ENCODE measurements at regions not wholly inside any gene's neighbourhood (a gene's known extent, or its start where the extent isn't known, plus 50 kb on each side); places are given as distances from the start of the nearest gene placed in this dataset.

DNA sequence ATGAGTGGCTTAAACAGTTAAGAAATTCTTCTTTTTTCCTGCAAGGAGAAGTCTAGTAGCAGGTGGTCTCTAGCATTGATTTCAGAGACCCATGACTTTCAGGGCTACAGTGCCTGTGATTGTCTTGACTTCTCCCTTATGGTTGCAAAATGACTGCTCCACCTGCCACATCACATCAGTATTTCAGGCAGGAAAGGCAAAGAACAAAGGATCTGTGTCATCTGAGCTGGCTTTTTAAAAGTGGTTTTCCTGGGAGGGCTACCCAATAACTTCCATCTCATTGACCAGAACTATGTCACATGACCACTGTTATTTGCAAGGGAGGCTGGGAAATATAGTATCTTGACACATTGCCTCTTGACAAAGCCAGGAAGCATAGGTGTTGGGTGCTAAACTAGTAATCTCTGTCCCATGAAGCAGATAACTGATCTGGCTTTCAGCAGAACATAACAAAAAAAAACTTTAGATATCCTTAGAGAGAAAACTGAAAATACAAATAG, 226.2 kb downstream of the DHX35 start:
- no peak overlapping the region for H3K4me3 Mint-ChIP-seq

DNA sequence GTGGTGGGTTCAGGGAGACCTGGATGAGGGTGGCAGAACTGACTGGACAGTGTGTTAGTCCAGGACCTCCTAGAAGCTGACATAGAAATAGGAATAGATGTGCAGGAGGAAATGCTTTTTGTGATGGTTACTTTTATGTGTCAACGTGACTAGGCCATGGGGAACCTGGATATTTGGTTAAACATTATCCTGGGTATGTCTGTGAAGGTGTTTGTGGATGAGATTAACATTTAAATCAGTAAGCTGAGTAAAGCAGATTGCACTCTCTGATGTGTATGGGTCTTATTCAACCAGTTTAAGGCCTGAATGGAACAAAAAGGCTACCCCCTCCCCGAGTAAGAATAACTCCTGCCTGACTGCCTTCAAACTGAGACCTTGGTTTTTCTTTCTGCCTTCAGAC, 219.3 kb downstream of the DHX35 start:
- H3K27ac Mint-ChIP-seq, result no peak overlapping the region

More for the DNA sequence above, 226.2 kb downstream of the DHX35 start:
- Mint-ChIP-seq H3K27me3 (peaks cover 4% of the 10 kb centered on the region), H3K36me3 (ENCODE audit: low read depth) (no peaks in the 10 kb centered on the region), H3K27ac (no peak overlapping the region), H3K4me1 (ENCODE audit: low read depth) (no peaks in the 10 kb centered on the region), H3K9me3 (peaks cover 7% of the 10 kb centered on the region)
- DNase-seq, result no peak

GRCh38 chr20:39176457-39176856, 214.3 kb downstream of the DHX35 start:
- Mint-ChIP-seq H3K27ac (no peak overlapping the region), H3K36me3 (ENCODE audit: low read depth) (no peaks in the 10 kb centered on the region), H3K4me1 (ENCODE audit: low read depth) (no peaks in the 10 kb centered on the region), H3K9me3 (no peaks in the 10 kb centered on the region), H3K27me3 (peaks cover 15% of the 10 kb centered on the region), H3K4me3 (no peak overlapping the region)
- no peak for DNase-seq

More for the DNA sequence above, 219.3 kb downstream of the DHX35 start:
- H3K9me3 Mint-ChIP-seq, result peaks cover 7% of the 10 kb centered on the region
- no peak for DNase-seq
- peaks cover 2% of the 10 kb centered on the region for H3K27me3 Mint-ChIP-seq
- H3K4me3 Mint-ChIP-seq, result no peak overlapping the region
- no peaks in the 10 kb centered on the region for H3K4me1 Mint-ChIP-seq (ENCODE audit: low read depth)
- H3K36me3 Mint-ChIP-seq (ENCODE audit: low read depth), result no peaks in the 10 kb centered on the region

GRCh38 chr20:39170896-39171463, 208.8 kb downstream of the DHX35 start:
- Mint-ChIP-seq H3K4me3 (no peak overlapping the region), H3K4me1 (ENCODE audit: low read depth) (no peaks in the 10 kb centered on the region), H3K27me3 (peaks cover 36% of the 10 kb centered on the region), H3K36me3 (ENCODE audit: low read depth) (no peaks in the 10 kb centered on the region), H3K9me3 (no peaks in the 10 kb centered on the region), H3K27ac (no peak overlapping the region)
- no peak for DNase-seq

DNA sequence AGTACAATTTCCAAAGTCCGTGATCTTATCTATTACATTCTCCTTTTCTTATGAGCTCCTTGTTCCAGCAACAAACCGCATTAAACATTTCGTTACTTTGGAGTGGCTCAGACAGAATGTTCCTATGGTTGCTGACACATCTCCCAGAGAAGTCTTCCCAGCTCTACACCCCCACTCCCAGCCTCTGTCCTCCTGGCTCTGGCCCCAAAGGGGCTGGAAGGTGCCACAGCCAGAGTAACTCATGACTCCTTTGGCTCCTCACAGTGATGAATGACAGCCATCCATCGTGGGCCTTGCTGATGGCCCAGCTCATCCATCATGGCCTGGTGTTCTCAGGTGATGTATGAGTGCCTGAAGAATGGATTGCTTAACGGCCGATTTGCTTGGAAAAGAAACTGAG, 203.0 kb downstream of the DHX35 start:
- no peak overlapping the region for H3K27ac Mint-ChIP-seq
- H3K4me3 Mint-ChIP-seq, result no peak overlapping the region
- H3K27me3 Mint-ChIP-seq, result peaks cover 14% of the 10 kb centered on the region
- DNase-seq, result no peak
- H3K36me3 Mint-ChIP-seq (ENCODE audit: low read depth), result no peaks in the 10 kb centered on the region
- H3K9me3 Mint-ChIP-seq, result no peaks in the 10 kb centered on the region
- no peaks in the 10 kb centered on the region for H3K4me1 Mint-ChIP-seq (ENCODE audit: low read depth)

- Mint-ChIP-seq H3K9me3 (no peaks in the 10 kb centered on the region), H3K4me3 (no peak overlapping the region), H3K36me3 (ENCODE audit: low read depth) (no peaks in the 10 kb centered on the region), H3K27ac (no peak overlapping the region), H3K27me3 (peaks cover 14% of the 10 kb centered on the region), H3K4me1 (ENCODE audit: low read depth) (no peaks in the 10 kb centered on the region)
- no peak for DNase-seq
Measured at GRCh38 chr20:39164642-39165041, 202.5 kb downstream of the DHX35 start.

DNA sequence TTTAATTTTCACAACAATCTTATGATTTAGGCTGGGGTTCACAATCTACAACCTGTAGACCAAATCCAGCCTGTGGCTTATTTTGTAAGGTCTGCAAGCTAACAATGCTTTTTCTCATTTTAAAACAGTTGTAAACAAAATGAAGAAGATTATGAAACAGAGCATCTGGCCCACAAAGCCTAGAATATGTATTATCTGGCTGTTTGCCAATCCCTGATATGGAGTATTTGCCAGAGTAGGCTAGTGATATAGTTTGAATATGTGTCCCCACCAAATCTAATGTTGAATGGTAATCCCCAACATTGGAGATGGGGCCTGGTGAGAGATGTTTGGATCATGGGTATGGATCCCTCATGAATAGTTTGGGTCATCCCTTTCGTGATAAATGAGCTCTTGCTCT, 201.8 kb downstream of the DHX35 start:
- Mint-ChIP-seq H3K4me1 (ENCODE audit: low read depth) (no peaks in the 10 kb centered on the region), H3K27me3 (peaks cover 10% of the 10 kb centered on the region), H3K27ac (no peak overlapping the region), H3K9me3 (no peaks in the 10 kb centered on the region), H3K36me3 (ENCODE audit: low read depth) (no peaks in the 10 kb centered on the region), H3K4me3 (no peak overlapping the region)
- no peak for DNase-seq

GRCh38 chr20:39161900-39162299, 199.8 kb downstream of the DHX35 start:
- Mint-ChIP-seq H3K4me1 (ENCODE audit: low read depth) (no peaks in the 10 kb centered on the region), H3K27me3 (peaks cover 13% of the 10 kb centered on the region), H3K36me3 (ENCODE audit: low read depth) (no peaks in the 10 kb centered on the region), H3K4me3 (no peak overlapping the region), H3K9me3 (no peaks in the 10 kb centered on the region), H3K27ac (no peak overlapping the region)
- no peak for DNase-seq

DNA sequence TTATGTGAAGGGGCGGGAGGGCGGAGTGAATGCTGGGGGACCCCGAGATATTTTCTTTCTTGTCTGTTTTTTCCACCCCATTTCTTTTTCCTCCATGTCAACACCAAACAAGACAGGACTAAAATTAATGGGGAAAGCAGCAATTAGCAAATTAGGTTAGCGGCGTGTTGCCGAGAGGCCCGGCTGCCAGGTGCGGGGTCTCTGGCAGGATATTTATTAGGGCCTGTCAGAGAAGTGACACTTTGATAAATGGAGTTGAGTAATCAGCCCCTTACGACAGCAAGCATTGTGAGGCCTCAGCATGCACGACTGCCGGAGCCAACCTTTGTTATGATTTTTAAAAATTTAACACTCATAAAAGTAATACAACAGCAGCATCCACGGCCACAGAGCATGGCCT, 193.8 kb downstream of the DHX35 start:
- Mint-ChIP-seq H3K4me1 (ENCODE audit: low read depth) (no peaks in the 10 kb centered on the region), H3K27me3 (peaks cover 31% of the 10 kb centered on the region), H3K4me3 (no peak overlapping the region), H3K36me3 (ENCODE audit: low read depth) (no peaks in the 10 kb centered on the region), H3K27ac (no peak overlapping the region), H3K9me3 (no peaks in the 10 kb centered on the region)
- DNase-seq, result no peak

GRCh38 chr20:39152742-39153141, 190.6 kb downstream of the DHX35 start:
- H3K27ac Mint-ChIP-seq, result no peak overlapping the region
- H3K4me1 Mint-ChIP-seq (ENCODE audit: low read depth), result no peaks in the 10 kb centered on the region
- no peaks in the 10 kb centered on the region for H3K36me3 Mint-ChIP-seq (ENCODE audit: low read depth)
- peaks cover 33% of the 10 kb centered on the region for H3K27me3 Mint-ChIP-seq
- H3K4me3 Mint-ChIP-seq, result no peak overlapping the region
- no peak for DNase-seq
- H3K9me3 Mint-ChIP-seq, result no peaks in the 10 kb centered on the region

- H3K36me3 Mint-ChIP-seq (ENCODE audit: low read depth), result no peaks in the 10 kb centered on the region
- no peaks in the 10 kb centered on the region for H3K4me1 Mint-ChIP-seq (ENCODE audit: low read depth)
- no peaks in the 10 kb centered on the region for H3K9me3 Mint-ChIP-seq
- H3K27me3 Mint-ChIP-seq, result peaks cover 29% of the 10 kb centered on the region
- H3K27ac Mint-ChIP-seq, result no peak overlapping the region
- H3K4me3 Mint-ChIP-seq, result no peak overlapping the region
- DNase-seq, result no peak
Measured at GRCh38 chr20:39152126-39152525, 190.0 kb downstream of the DHX35 start.

DNA sequence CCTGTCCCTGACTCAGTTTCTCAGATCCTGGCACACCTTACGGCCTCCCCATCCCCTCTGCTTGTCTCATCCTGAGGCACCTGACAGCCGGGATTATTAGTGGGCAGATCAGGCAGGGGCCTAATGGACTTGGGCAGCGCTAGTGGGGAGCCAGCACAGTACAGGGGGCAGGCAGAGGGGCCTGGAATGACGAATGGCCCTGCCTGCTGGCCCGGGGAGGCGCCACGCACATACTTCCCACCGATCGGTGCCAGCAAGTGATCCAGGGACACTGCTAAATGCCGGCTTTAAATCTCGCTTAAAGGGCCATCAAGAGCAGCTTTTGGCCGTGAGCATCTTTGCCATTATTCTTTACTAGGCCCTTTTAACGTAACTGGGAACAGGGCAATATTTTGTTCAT, 188.4 kb downstream of the DHX35 start:
- H3K27ac Mint-ChIP-seq, result no peak overlapping the region
- DNase-seq, result no peak
- H3K4me1 Mint-ChIP-seq (ENCODE audit: low read depth), result no peaks in the 10 kb centered on the region
- H3K4me3 Mint-ChIP-seq, result no peak overlapping the region
- H3K36me3 Mint-ChIP-seq (ENCODE audit: low read depth), result no peaks in the 10 kb centered on the region
- H3K27me3 Mint-ChIP-seq, result peaks cover 19% of the 10 kb centered on the region
- H3K9me3 Mint-ChIP-seq, result no peaks in the 10 kb centered on the region

DNA sequence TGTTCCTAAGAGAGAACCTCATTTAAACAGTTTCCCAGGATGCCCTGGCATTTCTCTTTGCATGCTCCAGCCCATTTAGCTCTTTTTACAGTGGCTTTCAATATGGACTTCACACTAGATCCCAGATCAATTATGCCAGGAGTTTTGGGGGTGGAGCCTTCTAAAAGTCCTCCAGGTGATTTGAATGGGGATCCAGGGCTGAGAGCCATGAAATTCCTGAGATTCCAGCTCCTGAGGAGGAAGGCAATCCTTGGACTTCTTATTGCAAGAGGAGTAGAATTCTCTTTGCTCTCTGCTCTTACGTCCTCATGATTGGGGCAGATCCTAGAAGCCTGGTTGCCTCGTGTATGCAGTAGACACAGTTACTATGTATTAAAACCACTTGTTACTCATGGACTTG, 184.2 kb downstream of the DHX35 start:
- Mint-ChIP-seq H3K4me3 (no peak overlapping the region), H3K9me3 (peaks cover 2% of the 10 kb centered on the region), H3K27me3 (peaks cover 10% of the 10 kb centered on the region)

GRCh38 chr20:39145921-39146320, 183.8 kb downstream of the DHX35 start:
- Mint-ChIP-seq H3K27ac (no peak overlapping the region), H3K27me3 (peaks cover 10% of the 10 kb centered on the region), H3K4me3 (no peak overlapping the region), H3K36me3 (ENCODE audit: low read depth) (no peaks in the 10 kb centered on the region), H3K4me1 (ENCODE audit: low read depth) (no peaks in the 10 kb centered on the region), H3K9me3 (peaks cover 2% of the 10 kb centered on the region)
- DNase-seq, result no peak

More for the DNA sequence above, 184.2 kb downstream of the DHX35 start:
- DNase-seq, result no peak
- Mint-ChIP-seq H3K27ac (no peak overlapping the region), H3K4me1 (ENCODE audit: low read depth) (no peaks in the 10 kb centered on the region), H3K36me3 (ENCODE audit: low read depth) (no peaks in the 10 kb centered on the region)

DNA sequence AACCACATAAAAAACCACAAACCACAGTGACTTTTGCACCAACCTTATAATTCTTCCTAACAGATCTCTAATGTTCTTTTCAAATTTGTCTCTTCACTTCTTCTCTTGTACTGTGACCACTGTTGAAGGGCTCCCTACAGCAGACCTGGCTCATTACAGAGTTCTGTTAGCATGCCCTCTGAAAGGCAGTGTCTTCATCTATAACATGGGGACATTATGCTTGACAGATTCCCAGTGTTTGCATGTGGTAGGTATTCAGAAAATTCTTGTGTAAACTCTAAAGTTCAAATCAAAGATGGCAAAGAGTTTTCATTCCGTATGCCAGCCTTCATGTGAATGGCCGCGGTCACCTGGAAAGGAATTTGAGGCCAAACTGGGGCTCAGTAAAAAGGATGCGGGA, 182.6 kb downstream of the DHX35 start:
- Mint-ChIP-seq H3K9me3 (peaks cover 2% of the 10 kb centered on the region), H3K4me1 (ENCODE audit: low read depth) (no peaks in the 10 kb centered on the region), H3K27ac (no peak overlapping the region), H3K36me3 (ENCODE audit: low read depth) (no peaks in the 10 kb centered on the region), H3K4me3 (no peak overlapping the region), H3K27me3 (peaks cover 9% of the 10 kb centered on the region)
- no peak for DNase-seq
